Stomach (tissue), 8 donors: ENCODE measurements at regions not wholly inside any gene's neighbourhood (a gene's known extent, or its start where the extent isn't known, plus 50 kb on each side); places are given as distances from the start of the nearest gene placed in this dataset.

ENCODE experiments used
- DNase-seq, 2 donors: peaks; one replicate each; pipeline versions ENCODE4 v3.0.0 to v3.0.0-alpha.2; 2013 to 2019
- H3K27ac ChIP-seq, 5 donors: fragments of 200-600 bp in 4 of 5; sonication (generic) in 4 of 5; one replicate each; pipeline ENCODE4 v1.5.1; 2013 to 2019; ENCODE audit warnings: mild to moderate bottlenecking in 1 of 5, moderate library complexity in 1 of 5
- H3K27me3 ChIP-seq, 3 donors: fragments of 200-600 bp; sonication (generic); one replicate each; pipeline ENCODE4 v1.5.1; 2017 to 2019; ENCODE audit warnings: mixed run types in 1 of 3
- H3K36me3 ChIP-seq, 4 donors: fragments of 200-600 bp; sonication (generic); 1 replicate in 3 of 4; 2 replicates in 1 of 4; pipeline ENCODE4 v1.5.1; 2016 to 2019
- H3K4me1 ChIP-seq, 4 donors: fragments of 200-600 bp; sonication (generic); one replicate each; pipeline ENCODE4 v1.5.1; 2016 to 2019
- H3K4me3 ChIP-seq, 4 donors: fragments of 200-600 bp; sonication (generic) in 3 of 4; one replicate each; pipeline ENCODE4 v1.5.1; 2016 to 2019; ENCODE audit warnings: mild to moderate bottlenecking in 1 of 4
- H3K9me3 ChIP-seq, 4 donors: fragments of 200-600 bp; sonication (generic); one replicate each; pipeline ENCODE4 v1.5.1; 2016 to 2019
- EP300 ChIP-seq: sonication (generic); formaldehyde crosslinking; IDR thresholded peaks from one replicate; pipeline ENCODE4 v1.6.1; 2017; ENCODE audit warnings: antibody characterized with exemption
- POLR2A ChIP-seq, 4 donors: fragments of 450-650 bp; IDR thresholded peaks; one replicate each; pipeline ENCODE4 v1.6.1; 2016; ENCODE audit warnings: antibody characterized with exemption in 4 of 4, control low read depth in 2 of 4, mild to moderate bottlenecking in 1 of 4, moderate library complexity in 1 of 4
- POLR2AphosphoS5 ChIP-seq, 3 donors: sonication (generic); formaldehyde crosslinking; IDR thresholded peaks; one replicate each; pipeline ENCODE4 v1.6.1; 2016; ENCODE audit warnings: antibody characterized with exemption in 3 of 3
- WGBS, 5 donors: extraction: QIAGEN DNeasy Blood & Tissue Kit in 3 of 5; methylation state at CpG; one replicate each; pipeline versions ENCODE4 v1.1.5 to v1.1.7; 2013 to 2018; 5-methylcytosine and 5-hydroxymethylcytosine counted together
- intact Hi-C: fragments of 100-400 bp; cut with DNase I; formaldehyde crosslinking; loops from one replicate; pipeline ENCODE4 v1.15.1; 2023; ENCODE audit warnings: low total_unique reads
- TF ChIP-seq, protein P1 (sequence below), 7 experiments: fragments of 450-650 bp in 4 of 7; fragments of 200-600 bp in 3 of 7; sonication (generic) in 3 of 7; IDR thresholded peaks; one replicate each; pipeline ENCODE4 v1.5.1; 2016 to 2019; ENCODE audit warnings: antibody characterized with exemption in 7 of 7, control low read depth in 2 of 7, mild to moderate bottlenecking in 1 of 7
- donor health status: healthy with polysubstance abuse.
- donor health status: Bipolar disorder and iron deficiency.
- donor health status: healthy.

DNA sequence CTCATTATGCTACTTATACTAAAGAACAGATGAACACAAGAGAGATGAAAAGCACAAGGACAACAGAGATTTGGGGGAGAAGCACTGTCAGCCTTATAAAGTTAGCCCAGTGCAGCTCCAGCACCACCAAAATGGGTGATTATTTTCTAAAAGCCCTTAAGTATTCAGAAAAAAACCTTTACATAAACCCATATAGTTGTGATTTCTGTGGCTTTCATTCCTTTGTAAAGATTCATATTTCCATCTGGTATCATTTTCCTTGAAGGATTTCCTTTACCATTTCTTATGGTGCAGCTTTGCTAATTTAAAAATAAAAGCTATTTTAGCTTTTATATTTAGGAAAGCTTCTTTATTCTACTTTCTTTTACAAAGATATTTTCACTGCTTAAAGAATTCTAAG lies 311.0 kb downstream of the TMEM167A start:
- Histone ChIP-seq H3K4me3 (no peak overlapping the region), H3K9me3 (no peaks in the 10 kb centered on the region), H3K27me3 (no peaks in the 10 kb centered on the region), H3K4me1 (no peaks in the 10 kb centered on the region), H3K27ac (no peak overlapping the region), H3K36me3 (no peaks in the 10 kb centered on the region)
- DNase-seq: no peak
- intact Hi-C loops: no loop called here
- TF ChIP-seq, protein P1, sequence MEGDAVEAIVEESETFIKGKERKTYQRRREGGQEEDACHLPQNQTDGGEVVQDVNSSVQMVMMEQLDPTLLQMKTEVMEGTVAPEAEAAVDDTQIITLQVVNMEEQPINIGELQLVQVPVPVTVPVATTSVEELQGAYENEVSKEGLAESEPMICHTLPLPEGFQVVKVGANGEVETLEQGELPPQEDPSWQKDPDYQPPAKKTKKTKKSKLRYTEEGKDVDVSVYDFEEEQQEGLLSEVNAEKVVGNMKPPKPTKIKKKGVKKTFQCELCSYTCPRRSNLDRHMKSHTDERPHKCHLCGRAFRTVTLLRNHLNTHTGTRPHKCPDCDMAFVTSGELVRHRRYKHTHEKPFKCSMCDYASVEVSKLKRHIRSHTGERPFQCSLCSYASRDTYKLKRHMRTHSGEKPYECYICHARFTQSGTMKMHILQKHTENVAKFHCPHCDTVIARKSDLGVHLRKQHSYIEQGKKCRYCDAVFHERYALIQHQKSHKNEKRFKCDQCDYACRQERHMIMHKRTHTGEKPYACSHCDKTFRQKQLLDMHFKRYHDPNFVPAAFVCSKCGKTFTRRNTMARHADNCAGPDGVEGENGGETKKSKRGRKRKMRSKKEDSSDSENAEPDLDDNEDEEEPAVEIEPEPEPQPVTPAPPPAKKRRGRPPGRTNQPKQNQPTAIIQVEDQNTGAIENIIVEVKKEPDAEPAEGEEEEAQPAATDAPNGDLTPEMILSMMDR (IDR thresholded peaks at IDR 0.05): no peak
- TF ChIP-seq POLR2AphosphoS5 (IDR thresholded peaks at IDR 0.05) (no peak), EP300 (no peak), POLR2A (IDR thresholded peaks at IDR 0.05) (no peak)

DNA sequence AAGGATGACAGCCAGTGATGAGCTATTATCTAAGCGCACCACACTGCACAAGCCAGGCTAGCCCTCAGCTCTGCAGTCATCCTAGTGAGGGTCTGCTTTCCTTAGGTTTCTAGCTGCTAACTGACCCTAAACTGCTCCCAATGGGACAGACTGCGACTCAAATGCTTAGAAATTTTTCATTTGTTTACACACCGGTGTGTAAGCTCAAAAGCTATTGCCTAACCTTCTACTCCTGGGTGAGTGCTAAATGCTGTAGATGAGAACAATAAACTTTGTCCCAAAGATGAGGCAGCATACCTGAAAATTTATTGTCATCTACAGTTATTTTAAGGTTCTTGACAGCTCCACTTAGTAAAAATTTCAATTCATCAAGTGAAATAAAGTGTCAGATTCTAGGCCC lies 311.4 kb downstream of the TMEM167A start:
- H3K27me3 ChIP-seq: no peaks in the 10 kb centered on the region
- H3K27ac ChIP-seq: no peak overlapping the region
- H3K9me3 ChIP-seq: peaks cover 0 to 2% (median under 1%) of the 10 kb centered on the region in 4 donors
- DNase-seq: no peak
- H3K4me3 ChIP-seq: no peak overlapping the region
- intact Hi-C loops: no loop called here
- no peaks in the 10 kb centered on the region for H3K4me1 ChIP-seq
- no peaks in the 10 kb centered on the region for H3K36me3 ChIP-seq
- no peak for TF ChIP-seq POLR2A (IDR thresholded peaks at IDR 0.05)
- WGBS, 5 donors: 42 to 61% (median 54%) methylated on average over 3 of the region's 3 CpGs

DNA sequence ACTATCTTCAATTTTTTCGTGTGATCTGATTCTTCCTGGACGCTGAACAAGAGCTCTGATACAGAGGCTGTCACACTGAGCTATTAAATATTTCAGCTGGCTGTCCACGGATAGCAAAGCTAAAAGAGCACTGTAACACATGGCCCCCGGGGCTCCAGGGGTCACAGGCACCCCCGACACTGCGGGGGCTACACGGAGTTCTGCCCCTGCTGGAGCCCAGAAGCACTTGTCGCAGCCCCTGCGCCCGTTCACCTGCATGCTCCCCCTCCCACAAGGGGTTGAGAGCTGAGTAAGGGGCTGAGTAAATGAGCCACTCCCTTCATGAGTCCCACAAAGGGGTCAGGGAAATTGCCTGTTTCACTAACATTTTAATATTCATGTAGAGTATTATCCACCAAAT lies 316.3 kb downstream of the TMEM167A start:
- intact Hi-C loops: no loop called here
- Histone ChIP-seq H3K9me3 (peaks cover 0 to 8% (median 2%) of the 10 kb centered on the region in 4 donors), H3K36me3 (no peaks in the 10 kb centered on the region), H3K27ac (no peak overlapping the region), H3K4me1 (no peaks in the 10 kb centered on the region), H3K27me3 (no peaks in the 10 kb centered on the region), H3K4me3 (no peak overlapping the region)
- 88 to 92% (median 90%) methylated on average over 10 of the region's 10 CpGs for WGBS, 5 donors
- TF ChIP-seq, protein P1 (IDR thresholded peaks at IDR 0.05): no peak
- TF ChIP-seq POLR2AphosphoS5 (IDR thresholded peaks at IDR 0.05) (no peak), POLR2A (IDR thresholded peaks at IDR 0.05) (no peak), EP300 (no peak)
- no peak for DNase-seq

DNA sequence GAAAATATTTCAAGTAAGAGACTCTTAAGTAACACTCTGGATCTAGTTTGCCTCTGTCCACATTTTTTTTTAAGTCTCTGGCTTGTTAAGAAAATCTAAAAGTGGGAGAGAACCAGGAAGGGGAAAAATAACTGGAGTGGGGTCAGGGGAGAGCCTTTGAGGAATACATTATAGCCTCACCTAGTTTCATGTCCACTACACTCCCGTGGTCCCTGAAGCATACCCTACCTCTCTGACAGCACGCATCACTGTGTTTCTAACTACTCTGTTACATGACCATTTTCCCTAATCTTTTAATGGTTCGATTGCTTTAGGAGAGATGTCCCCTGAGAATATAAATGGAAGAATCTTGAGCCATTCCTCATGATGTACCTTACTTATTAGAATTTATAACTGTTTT lies 318.3 kb downstream of the TMEM167A start:
- intact Hi-C loops: no loop called here
- Histone ChIP-seq H3K27ac (no peak overlapping the region), H3K9me3 (peaks cover 0 to 8% (median 2%) of the 10 kb centered on the region in 4 donors), H3K4me3 (no peak overlapping the region), H3K4me1 (no peaks in the 10 kb centered on the region), H3K27me3 (no peaks in the 10 kb centered on the region), H3K36me3 (no peaks in the 10 kb centered on the region)
- WGBS, 5 donors: 82 to 87% (median 86%) methylated on average over 3 of the region's 3 CpGs
- TF ChIP-seq, protein P1 (IDR thresholded peaks at IDR 0.05): no peak
- no peak for DNase-seq

DNA sequence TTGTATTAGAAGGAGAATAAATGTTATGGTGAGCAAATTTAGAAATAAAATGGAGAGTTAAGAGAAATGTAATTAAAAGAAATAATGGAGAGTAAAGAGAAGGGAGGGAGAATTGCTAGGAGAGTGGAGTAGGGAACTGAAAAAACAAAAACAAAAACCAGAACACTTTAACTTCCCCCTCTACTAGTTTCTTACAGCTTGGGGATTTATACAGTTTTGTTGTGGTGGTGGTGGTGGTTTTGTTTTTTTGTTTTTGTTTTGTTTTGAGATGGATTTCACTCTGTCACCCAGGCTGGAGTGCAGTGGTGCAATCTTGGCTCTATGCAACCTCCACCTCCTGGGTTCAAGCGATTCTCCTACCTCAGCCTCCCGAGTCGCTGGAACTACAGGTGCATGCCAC lies 322.4 kb downstream of the TMEM167A start:
- H3K9me3 ChIP-seq: peaks cover 0 to 8% (median 0%) of the 10 kb centered on the region in 4 donors
- no peaks in the 10 kb centered on the region for H3K36me3 ChIP-seq
- no peak overlapping the region for H3K4me3 ChIP-seq
- H3K27ac ChIP-seq: no peak overlapping the region
- H3K4me1 ChIP-seq: peaks cover 0 to 4% (median 0%) of the 10 kb centered on the region in 4 donors
- DNase-seq: no peak
- WGBS, 5 donors: 95 to 100% (median 98%) methylated on average over 3 of the region's 3 CpGs
- TF ChIP-seq EP300: no peak
- no peak for TF ChIP-seq POLR2A (IDR thresholded peaks at IDR 0.05)
- no peak for TF ChIP-seq POLR2AphosphoS5 (IDR thresholded peaks at IDR 0.05)
- TF ChIP-seq, protein P1 (IDR thresholded peaks at IDR 0.05): no peak
- H3K27me3 ChIP-seq: no peaks in the 10 kb centered on the region
- intact Hi-C loops: no loop called here
